Endothelial cell of umbilical vein (primary cell): ENCODE measurements at regions not wholly inside any gene's neighbourhood (a gene's known extent, or its start where the extent isn't known, plus 50 kb on each side); places are given as distances from the start of the nearest gene placed in this dataset.

ENCODE experiments used
- CTCF ChIP-seq, 2 donors: IDR thresholded peaks; 1 replicate in 1 of 2; 2 replicates in 1 of 2; pipeline ENCODE4 v1.5.1; 2011; ENCODE audit warnings: low read length in 2 of 2, mild to moderate bottlenecking in 2 of 2, moderate library complexity in 2 of 2, control low read depth in 1 of 2, inconsistent platforms in 1 of 2, low read depth in 1 of 2; ENCODE audit not compliant: insufficient read depth in 1 of 2; ENCODE audit errors: extremely low read depth in 1 of 2
- EZH2 ChIP-seq: IDR thresholded peaks from 2 replicates; pipeline ENCODE4 v1.6.1; 2012; ENCODE audit warnings: borderline replicate concordance, low read depth, mild to moderate bottlenecking, moderate library complexity, low read length, inconsistent platforms; ENCODE audit not compliant: severe bottlenecking
- POLR2A ChIP-seq: IDR thresholded peaks from 2 replicates; pipeline ENCODE4 v1.6.1; 2012; ENCODE audit warnings: low read depth, mild to moderate bottlenecking, control low read depth, low read length

- TF ChIP-seq CTCF (IDR thresholded peaks at IDR 0.05; ENCODE audit: extremely low read depth in 1 of 2, insufficient read depth in 1 of 2, low read depth in 1 of 2, low read length in 2 of 2) = no peak
- TF ChIP-seq EZH2 = no peak
- no peak for TF ChIP-seq POLR2A
Measured at GRCh38 chr20:56924292-56925081, 295.4 kb downstream of the TFAP2C start.
